ENCODE measurements at regions not wholly inside any gene's neighbourhood (a gene's known extent, or its start where the extent isn't known, plus 50 kb on each side); places are given as distances from the start of the nearest gene placed in this dataset.
A peak's percentile ranks its signal among the peaks of the same experiment; 100 is the strongest.

- no peaks in the 10 kb centered on the region for H3K9me3 ChIP-seq
- WGBS, 2 donors, result 100% methylated on average over 2 of the region's 2 CpGs
- ATAC-seq (ENCODE audit: low FRiP score in 2 of 2) (no peak), DNase-seq (no peak)
- no peak for TF ChIP-seq POLR2AphosphoS5 (IDR thresholded peaks at IDR 0.05)
- no peak for TF ChIP-seq EP300 (IDR thresholded peaks at IDR 0.05)
- H3K36me3 ChIP-seq, result no peaks in the 10 kb centered on the region
- H3K27me3 ChIP-seq, result no peaks in the 10 kb centered on the region
- no peak overlapping the region for H3K4me3 ChIP-seq
- H3K4me1 ChIP-seq, result peaks cover 0 to 12% (median 3%) of the 10 kb centered on the region in 4 donors
- H3K27ac ChIP-seq, result no peak overlapping the region
These were observed 50.6 kb upstream of the TMEM170B start for GRCh38 chr6:11486959-11487358.

GRCh38 chr6:11486486-11486885, 51.1 kb upstream of the TMEM170B start:
- Histone ChIP-seq H3K27ac (no peak overlapping the region), H3K4me1 (peaks cover 0 to 12% (median 3%) of the 10 kb centered on the region in 4 donors), H3K27me3 (no peaks in the 10 kb centered on the region), H3K9me3 (no peaks in the 10 kb centered on the region), H3K4me3 (no peak overlapping the region), H3K36me3 (no peaks in the 10 kb centered on the region)
- TF ChIP-seq POLR2AphosphoS5 (IDR thresholded peaks at IDR 0.05) (no peak), EP300 (IDR thresholded peaks at IDR 0.05) (no peak), POLR2A (IDR thresholded peaks at IDR 0.05) (no peak), CTCF (IDR thresholded peaks at IDR 0.05) (no peak)
- WGBS, 2 donors, result 88 to 95% methylated on average over 7 of the region's 7 CpGs
- ATAC-seq (ENCODE audit: low FRiP score in 2 of 2), result no peak
- DNase-seq, result no peak

GRCh38 chr6:11486051-11486450, 51.5 kb upstream of the TMEM170B start:
- ATAC-seq (ENCODE audit: low FRiP score in 2 of 2) (no peak), DNase-seq (no peak)
- Histone ChIP-seq H3K36me3 (no peaks in the 10 kb centered on the region), H3K4me3 (no peak overlapping the region), H3K27me3 (no peaks in the 10 kb centered on the region), H3K9me3 (no peaks in the 10 kb centered on the region), H3K27ac (no peak overlapping the region), H3K4me1 (peaks cover 0 to 12% (median 3%) of the 10 kb centered on the region in 4 donors)
- WGBS, 2 donors, result 87 to 89% methylated on average over 2 of the region's 2 CpGs
- TF ChIP-seq POLR2A (IDR thresholded peaks at IDR 0.05), result no peak
- no peak for TF ChIP-seq EP300 (IDR thresholded peaks at IDR 0.05)
- no peak for TF ChIP-seq CTCF (IDR thresholded peaks at IDR 0.05)
- TF ChIP-seq POLR2AphosphoS5 (IDR thresholded peaks at IDR 0.05), result no peak

- DNase-seq (no peak), ATAC-seq (ENCODE audit: low FRiP score in 2 of 2) (no peak)
- H3K4me1 ChIP-seq, result peaks cover 0 to 12% (median 3%) of the 10 kb centered on the region in 4 donors
- no peak overlapping the region for H3K4me3 ChIP-seq
- no peak overlapping the region for H3K27ac ChIP-seq
- 86 to 88% methylated on average over 4 of the region's 4 CpGs for WGBS, 2 donors
- H3K27me3 ChIP-seq, result no peaks in the 10 kb centered on the region
- no peaks in the 10 kb centered on the region for H3K9me3 ChIP-seq
- H3K36me3 ChIP-seq, result no peaks in the 10 kb centered on the region
- TF ChIP-seq POLR2AphosphoS5 (IDR thresholded peaks at IDR 0.05) (no peak), CTCF (IDR thresholded peaks at IDR 0.05) (no peak), POLR2A (IDR thresholded peaks at IDR 0.05) (no peak)
These were observed 52.3 kb upstream of the TMEM170B start for GRCh38 chr6:11485271-11485670.

- Histone ChIP-seq H3K4me1 (peaks cover 0 to 12% (median 3%) of the 10 kb centered on the region in 4 donors), H3K9me3 (no peaks in the 10 kb centered on the region), H3K27me3 (no peaks in the 10 kb centered on the region), H3K27ac (peak overlapping the region in 1 of 4 donors; percentile 11), H3K4me3 (no peak overlapping the region), H3K36me3 (no peaks in the 10 kb centered on the region)
- no peak for DNase-seq
- 53 to 56% methylated on average over 2 of the region's 2 CpGs for WGBS, 2 donors
- TF ChIP-seq POLR2A (IDR thresholded peaks at IDR 0.05) (no peak), CTCF (IDR thresholded peaks at IDR 0.05) (no peak), EP300 (IDR thresholded peaks at IDR 0.05) (no peak), POLR2AphosphoS5 (IDR thresholded peaks at IDR 0.05) (no peak)
- no peak for ATAC-seq (ENCODE audit: low FRiP score in 2 of 2)
These were observed 53.1 kb upstream of the TMEM170B start for GRCh38 chr6:11484441-11484840.

Data from upper lobe of left lung (tissue), 6 donors.